GM21390 (cell line): ENCODE measurements at regions not wholly inside any gene's neighbourhood (a gene's known extent, or its start where the extent isn't known, plus 50 kb on each side); places are given as distances from the start of the nearest gene placed in this dataset.

Source experiments
- ATAC-seq: cut with Tn5 transposase; IDR thresholded peaks from one replicate; pipeline ENCODE4 v1.9.1; 2021; ENCODE audit not compliant: unreplicated experiment

- ATAC-seq = no peak
Measured at GRCh38 chr1:94734963-94735901, 84.9 kb upstream of the SLC44A3 start.

- no peak for ATAC-seq
Measured at GRCh38 chr1:94731891-94732290, 88.3 kb upstream of the SLC44A3 start.

- no peak for ATAC-seq
Measured at GRCh38 chr1:94730450-94730849, 89.7 kb upstream of the SLC44A3 start.

- no peak for ATAC-seq
Measured at GRCh38 chr1:94729267-94729666, 90.9 kb upstream of the SLC44A3 start.

DNA sequence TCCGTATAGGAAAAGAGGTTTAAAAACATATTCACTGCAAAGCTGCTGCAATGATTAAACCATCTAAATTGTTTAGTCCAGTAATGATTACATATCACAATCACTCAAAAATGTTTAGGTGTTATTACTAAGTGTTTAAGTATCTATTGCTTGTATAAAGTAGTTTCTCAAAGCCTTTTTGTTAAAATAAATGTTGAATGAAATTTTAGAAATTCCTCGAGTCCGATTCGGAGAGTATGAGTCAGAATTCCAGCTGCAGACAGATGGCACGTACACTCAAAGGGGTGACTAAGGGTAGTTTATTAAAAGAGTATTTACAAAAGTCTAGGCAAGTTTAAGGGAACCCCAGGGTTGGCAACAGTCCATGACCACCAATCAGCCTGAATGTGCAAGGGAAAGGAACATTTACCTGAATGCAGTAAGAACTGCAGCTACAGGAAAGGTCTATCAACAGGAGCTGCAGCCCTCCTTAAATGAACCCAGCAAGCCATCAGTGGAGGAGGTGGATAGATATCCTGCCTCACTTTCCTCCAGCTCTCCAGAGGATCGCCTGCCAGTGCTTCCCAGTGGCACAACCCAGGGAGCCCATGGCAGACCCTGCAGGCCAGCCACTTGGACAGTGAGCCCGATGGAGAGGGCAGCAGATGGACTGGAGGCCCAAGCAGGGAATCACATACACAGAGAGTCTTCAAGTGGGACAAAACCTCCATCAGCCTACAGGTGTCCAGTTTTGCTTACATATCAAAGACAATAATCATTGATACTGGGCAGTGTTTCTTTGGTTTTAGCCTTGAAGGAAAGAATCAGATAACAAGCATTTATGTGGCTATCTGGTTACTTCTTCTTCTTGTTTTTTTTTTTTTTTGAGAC lies 92.1 kb upstream of the SLC44A3 start:
- ATAC-seq = no peak

- no peak for ATAC-seq
Measured at GRCh38 chr1:94726981-94727685, 93.0 kb upstream of the SLC44A3 start.

DNA sequence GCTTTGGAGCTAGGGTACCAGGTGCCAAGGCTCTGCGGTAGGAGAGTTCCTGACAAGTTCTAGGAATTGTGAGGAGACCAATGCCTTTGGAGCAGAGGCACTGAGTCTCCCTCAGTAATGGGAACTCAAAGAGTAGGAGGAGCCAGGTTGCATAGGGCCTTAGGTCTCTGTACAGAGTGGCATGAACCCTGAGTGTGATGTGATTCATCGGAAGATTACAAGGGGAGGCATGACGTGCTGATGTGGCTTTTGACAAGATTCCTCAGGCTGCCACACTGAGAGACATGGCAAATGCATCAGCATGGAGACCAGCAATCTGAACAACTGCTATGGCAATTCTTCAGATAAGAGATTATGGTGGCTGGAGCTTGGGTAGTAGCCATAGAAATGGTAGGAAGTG lies 94.6 kb upstream of the SLC44A3 start:
- ATAC-seq = no peak

- no peak for ATAC-seq
Measured at GRCh38 chr1:94723894-94724293, 96.3 kb upstream of the SLC44A3 start.

DNA sequence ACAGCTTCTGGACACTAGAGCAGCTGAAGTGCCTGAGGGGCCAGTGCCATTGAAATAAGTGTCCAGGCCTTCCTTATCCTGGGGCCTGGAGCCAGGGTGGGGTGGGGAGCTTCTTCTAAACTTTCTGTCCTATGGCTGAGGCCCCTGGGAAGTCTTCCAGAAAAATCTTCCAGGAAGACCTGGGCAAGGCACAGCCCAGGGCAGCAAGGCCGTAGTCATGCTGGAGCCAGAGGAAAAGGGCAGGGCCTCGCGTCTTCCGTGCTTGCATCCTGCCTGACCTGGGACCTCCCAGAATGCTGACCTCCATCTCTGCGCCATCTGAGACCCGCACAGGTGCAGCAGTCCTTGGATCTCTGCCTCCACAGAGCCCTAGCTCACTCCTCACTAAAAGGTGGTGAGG lies 96.7 kb upstream of the SLC44A3 start:
- ATAC-seq = no peak

DNA sequence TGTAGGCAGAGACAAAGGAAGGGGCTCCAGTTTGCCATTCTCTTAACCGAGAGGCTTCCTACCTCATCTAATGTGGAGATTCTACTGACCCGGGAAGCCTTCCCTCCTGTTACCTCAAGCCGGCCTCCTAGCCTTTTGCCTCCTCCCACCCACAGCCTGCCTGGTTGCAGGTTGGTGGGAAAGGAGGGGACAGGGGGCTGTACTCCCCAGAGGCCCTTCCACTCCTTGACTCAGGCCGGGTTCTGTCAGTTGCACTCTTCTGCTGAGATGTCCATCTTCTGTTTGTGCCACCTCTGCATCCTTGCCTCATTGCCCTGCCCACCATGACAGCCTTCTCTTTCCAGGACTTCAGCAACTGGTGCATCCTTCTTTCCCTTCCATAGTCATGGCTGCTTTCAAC lies 98.0 kb upstream of the SLC44A3 start:
- no peak for ATAC-seq

- ATAC-seq = peak; percentile 36
Measured at GRCh38 chr1:94721240-94721639, 98.9 kb upstream of the SLC44A3 start.

DNA sequence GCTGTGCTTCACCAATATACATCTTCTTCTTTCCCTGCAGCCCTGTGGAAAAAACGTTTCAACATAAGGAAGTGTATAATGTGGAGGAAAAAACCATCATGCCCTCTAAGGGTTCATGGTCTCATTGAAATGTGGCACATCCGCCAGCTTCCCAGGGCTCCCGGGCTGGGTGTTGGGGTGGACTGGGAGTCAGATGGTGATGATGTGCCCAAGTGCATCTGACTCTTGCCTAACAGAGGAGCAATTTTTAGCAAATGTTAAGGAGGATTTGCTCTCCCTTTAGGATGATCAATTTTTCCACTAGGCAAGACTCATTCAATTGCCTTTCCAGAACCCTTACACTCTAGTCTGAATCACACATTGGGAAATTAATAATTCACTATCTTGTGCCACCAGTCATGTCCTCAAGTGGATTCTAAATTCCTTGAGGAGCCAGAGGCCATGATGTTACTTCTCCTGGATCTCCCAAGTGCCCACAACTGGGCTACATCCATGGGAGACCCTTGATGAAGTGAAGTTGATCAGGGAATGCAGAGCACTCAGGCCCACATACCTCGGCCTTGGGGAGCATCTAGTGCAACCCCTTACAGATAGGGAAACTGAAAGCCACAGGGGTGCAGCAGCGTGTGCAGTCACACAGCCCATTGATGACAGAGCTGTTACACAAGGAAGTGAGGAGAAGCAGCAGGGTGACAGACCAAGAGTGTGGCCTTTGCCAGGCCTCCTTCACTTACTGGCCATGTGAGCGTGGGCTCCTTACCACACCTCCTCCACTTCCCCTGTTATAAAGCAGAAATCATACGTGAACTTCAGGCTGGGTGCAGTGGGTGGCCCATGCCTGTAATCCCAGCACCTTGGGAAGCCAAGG lies 100.0 kb upstream of the SLC44A3 start:
- ATAC-seq = peak; percentile 100

DNA sequence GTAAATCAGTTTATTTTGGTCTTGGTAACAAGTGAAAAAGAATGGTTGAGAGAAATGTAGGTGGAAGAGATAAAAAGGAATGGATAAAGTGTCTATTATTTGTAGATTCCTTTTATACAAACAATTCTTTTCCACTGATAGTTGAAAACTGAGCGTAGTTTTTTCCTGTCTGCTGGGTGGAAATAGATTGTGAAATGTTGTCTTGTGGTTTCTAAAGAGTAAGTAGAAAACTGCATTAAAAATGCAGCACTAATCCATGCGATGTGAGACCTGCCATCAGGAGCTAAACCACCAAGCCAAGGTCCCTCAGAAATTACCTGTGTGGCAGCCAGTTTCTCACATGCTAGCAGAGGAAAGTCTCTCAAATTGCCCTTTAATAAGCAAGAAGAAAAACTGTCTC lies 103.2 kb upstream of the SLC44A3 start:
- ATAC-seq = no peak

DNA sequence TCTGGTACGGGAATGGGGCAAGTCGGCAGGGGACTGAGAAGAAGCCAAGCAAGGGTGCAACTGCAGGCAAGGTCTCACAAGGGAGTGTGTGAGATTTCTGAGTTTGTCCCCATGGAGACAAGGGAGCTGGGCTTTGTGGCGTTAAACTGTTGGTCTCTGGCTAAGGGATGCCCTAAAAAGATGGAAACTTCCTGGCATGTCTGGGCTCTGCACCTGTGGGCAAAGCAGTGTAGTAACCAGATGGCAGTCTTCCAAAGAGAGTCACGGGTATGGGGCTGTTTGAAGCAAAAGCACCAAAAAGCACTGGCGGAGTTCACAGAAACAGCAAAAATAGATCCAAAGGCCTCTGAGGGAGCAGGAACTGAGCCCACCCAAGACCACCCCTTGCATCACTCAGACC lies 104.8 kb upstream of the SLC44A3 start:
- ATAC-seq = no peak

GRCh38 chr1:94714552-94714951 lies 105.6 kb upstream of the SLC44A3 start:
- ATAC-seq = no peak

- no peak for ATAC-seq
Measured at GRCh38 chr1:94714152-94714551, 106.0 kb upstream of the SLC44A3 start.

- ATAC-seq = peak; percentile 90
Measured at GRCh38 chr1:94713472-94714141, 106.5 kb upstream of the SLC44A3 start.

- no peak for ATAC-seq
Measured at GRCh38 chr1:94709891-94710581, 110.1 kb upstream of the SLC44A3 start.

DNA sequence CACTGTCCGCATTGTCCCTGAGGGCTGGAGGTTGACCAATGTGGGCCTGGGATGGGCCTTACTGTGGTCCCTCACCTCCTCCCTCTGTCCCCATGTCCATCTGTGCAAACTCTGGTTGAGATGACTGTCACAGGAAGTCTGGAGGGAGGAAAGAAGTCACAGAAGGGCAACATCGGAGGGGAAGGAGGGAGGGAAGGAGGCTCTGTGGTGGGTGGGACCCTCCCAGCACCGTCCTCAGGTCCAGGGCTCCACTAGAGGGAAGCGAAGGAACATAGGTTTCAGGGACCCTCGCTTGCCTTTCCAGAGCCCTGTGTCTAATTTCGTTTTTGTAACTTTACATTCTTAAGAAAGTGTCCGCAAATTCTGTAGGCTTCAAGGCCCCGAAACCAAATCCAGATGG lies 111.3 kb upstream of the SLC44A3 start:
- no peak for ATAC-seq
